Vagina (tissue), 2 donors: ENCODE measurements at regions not wholly inside any gene's neighbourhood (a gene's known extent, or its start where the extent isn't known, plus 50 kb on each side); places are given as distances from the start of the nearest gene placed in this dataset.

ENCODE experiments used
- DNase-seq, 2 donors: peaks; one replicate each; pipeline ENCODE4 v3.0.0-alpha.2; 2017; ENCODE audit errors: extremely low spot score in 2 of 2
- H3K27ac ChIP-seq: fragments of 200-600 bp; sonication (generic); one replicate; pipeline ENCODE4 v1.5.1; 2019
- H3K27me3 ChIP-seq: fragments of 200-600 bp; sonication (generic); one replicate; pipeline ENCODE4 v1.5.1; 2019
- H3K36me3 ChIP-seq, 2 donors: fragments of 200-600 bp; sonication (generic); one replicate each; pipeline ENCODE4 v1.5.1; 2017 to 2019
- H3K4me1 ChIP-seq: fragments of 200-600 bp; sonication (generic); one replicate; pipeline ENCODE4 v1.5.1; 2019
- H3K4me3 ChIP-seq, 2 donors: fragments of 200-600 bp; sonication (generic); 1 replicate in 1 of 2; 2 replicates in 1 of 2; pipeline ENCODE4 v1.5.1; 2016 to 2019
- H3K9me3 ChIP-seq: fragments of 200-600 bp; sonication (generic); one replicate; pipeline ENCODE4 v1.5.1; 2019
- CTCF ChIP-seq, 3 experiments: fragments of 450-650 bp in 2 of 3; fragments of 200-600 bp in 1 of 3; sonication (generic) in 1 of 3; IDR thresholded peaks; one replicate each; pipeline ENCODE4 v1.5.1; 2017 to 2019; ENCODE audit warnings: antibody characterized with exemption in 3 of 3, mild to moderate bottlenecking in 2 of 3, moderate library complexity in 2 of 3
- POLR2A ChIP-seq, 2 donors: fragments of 450-650 bp; IDR thresholded peaks; one replicate each; pipeline ENCODE4 v1.6.1; 2017; ENCODE audit warnings: antibody characterized with exemption in 2 of 2, mild to moderate bottlenecking in 2 of 2, moderate library complexity in 2 of 2
- POLR2AphosphoS5 ChIP-seq, 2 donors: sonication (generic); formaldehyde crosslinking; IDR thresholded peaks; one replicate each; pipeline ENCODE4 v1.9.0; 2017; ENCODE audit warnings: antibody characterized with exemption in 2 of 2, mild to moderate bottlenecking in 2 of 2, low read depth in 1 of 2; ENCODE audit not compliant: insufficient read depth in 1 of 2
- intact Hi-C: fragments of 100-400 bp; cut with DNase I; formaldehyde crosslinking; loops from one replicate; pipeline ENCODE4 v1.15.1; 2023

- Histone ChIP-seq H3K36me3 (no peaks in the 10 kb centered on the region), H3K4me1 (no peaks in the 10 kb centered on the region), H3K4me3 (no peak overlapping the region), H3K27ac (no peak overlapping the region), H3K27me3 (no peaks in the 10 kb centered on the region), H3K9me3 (no peaks in the 10 kb centered on the region)
- no peak for DNase-seq
- no peak for TF ChIP-seq POLR2A (IDR thresholded peaks at IDR 0.05)
- no peak for TF ChIP-seq POLR2AphosphoS5 (IDR thresholded peaks at IDR 0.05; ENCODE audit: insufficient read depth in 1 of 2, low read depth in 1 of 2)
- no peak for TF ChIP-seq CTCF (IDR thresholded peaks at IDR 0.05)
- intact Hi-C loops: no loop called here
Measured at GRCh38 chr4:24190761-24191695, 301.2 kb upstream of the PPARGC1A start.

DNA sequence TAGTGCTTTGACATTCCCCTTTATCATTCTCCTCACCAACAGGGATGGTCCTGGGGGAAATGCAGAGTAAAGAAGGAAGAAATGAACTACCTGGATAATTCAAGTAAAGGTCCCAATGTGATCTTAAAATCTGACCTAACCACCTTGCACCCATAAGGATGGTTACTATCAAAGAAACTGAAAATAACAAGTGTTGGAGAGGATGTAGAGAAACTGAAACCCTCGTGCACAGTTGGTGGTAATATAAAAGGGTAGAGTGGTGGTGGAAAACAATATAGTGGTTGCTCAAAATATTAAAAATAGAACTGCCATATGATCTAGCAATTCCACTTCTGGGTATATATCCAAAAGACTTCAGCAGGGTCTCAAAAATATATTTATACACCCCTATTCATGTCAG lies 298.6 kb upstream of the PPARGC1A start:
- Histone ChIP-seq H3K27me3 (no peaks in the 10 kb centered on the region), H3K27ac (no peak overlapping the region), H3K4me3 (no peak overlapping the region), H3K4me1 (no peaks in the 10 kb centered on the region), H3K9me3 (no peaks in the 10 kb centered on the region), H3K36me3 (no peaks in the 10 kb centered on the region)
- TF ChIP-seq POLR2AphosphoS5 (IDR thresholded peaks at IDR 0.05; ENCODE audit: insufficient read depth in 1 of 2, low read depth in 1 of 2): no peak
- TF ChIP-seq CTCF (IDR thresholded peaks at IDR 0.05): no peak
- no peak for TF ChIP-seq POLR2A (IDR thresholded peaks at IDR 0.05)
- DNase-seq: no peak
- intact Hi-C loops: no loop called here

- Histone ChIP-seq H3K4me1 (no peaks in the 10 kb centered on the region), H3K4me3 (no peak overlapping the region), H3K36me3 (no peaks in the 10 kb centered on the region), H3K27me3 (no peaks in the 10 kb centered on the region), H3K9me3 (no peaks in the 10 kb centered on the region), H3K27ac (no peak overlapping the region)
- DNase-seq: no peak
- intact Hi-C loops: no loop called here
- TF ChIP-seq CTCF (IDR thresholded peaks at IDR 0.05) (no peak), POLR2A (IDR thresholded peaks at IDR 0.05) (no peak), POLR2AphosphoS5 (IDR thresholded peaks at IDR 0.05; ENCODE audit: insufficient read depth in 1 of 2, low read depth in 1 of 2) (no peak)
Measured at GRCh38 chr4:24186466-24186865, 296.6 kb upstream of the PPARGC1A start.

GRCh38 chr4:24181005-24181404 lies 291.2 kb upstream of the PPARGC1A start:
- intact Hi-C loops: no loop called here
- H3K9me3 ChIP-seq: no peaks in the 10 kb centered on the region
- H3K27me3 ChIP-seq: no peaks in the 10 kb centered on the region
- no peak overlapping the region for H3K27ac ChIP-seq
- no peaks in the 10 kb centered on the region for H3K36me3 ChIP-seq
- no peak overlapping the region for H3K4me3 ChIP-seq
- DNase-seq: no peak
- no peaks in the 10 kb centered on the region for H3K4me1 ChIP-seq
- TF ChIP-seq CTCF (IDR thresholded peaks at IDR 0.05) (no peak), POLR2AphosphoS5 (IDR thresholded peaks at IDR 0.05; ENCODE audit: insufficient read depth in 1 of 2, low read depth in 1 of 2) (no peak), POLR2A (IDR thresholded peaks at IDR 0.05) (no peak)

DNA sequence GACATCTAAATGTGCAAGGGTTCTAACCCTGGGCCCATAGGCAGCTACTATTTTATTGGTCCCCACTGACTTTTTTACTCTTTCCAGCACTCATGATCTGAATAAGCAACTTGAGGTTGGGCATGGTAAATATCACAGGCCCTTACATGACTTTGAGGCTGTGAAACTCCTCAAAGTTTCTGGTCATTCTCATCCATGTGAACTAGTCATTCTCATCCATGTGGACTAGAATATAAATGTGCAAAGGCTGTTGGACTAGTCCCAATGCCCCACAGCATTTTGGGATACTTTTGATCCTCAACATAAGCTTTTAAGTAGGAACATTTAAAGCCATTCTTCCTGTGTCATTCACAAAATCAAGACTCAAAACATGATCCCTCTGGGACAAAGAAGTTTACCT lies 290.7 kb upstream of the PPARGC1A start:
- no peaks in the 10 kb centered on the region for H3K27me3 ChIP-seq
- no peak for TF ChIP-seq CTCF (IDR thresholded peaks at IDR 0.05)
- TF ChIP-seq POLR2AphosphoS5 (IDR thresholded peaks at IDR 0.05; ENCODE audit: insufficient read depth in 1 of 2, low read depth in 1 of 2): no peak
- no peak for TF ChIP-seq POLR2A (IDR thresholded peaks at IDR 0.05)
- no peaks in the 10 kb centered on the region for H3K36me3 ChIP-seq
- no peaks in the 10 kb centered on the region for H3K9me3 ChIP-seq
- no peaks in the 10 kb centered on the region for H3K4me1 ChIP-seq
- no peak overlapping the region for H3K4me3 ChIP-seq
- intact Hi-C loops: no loop called here
- DNase-seq: no peak
- no peak overlapping the region for H3K27ac ChIP-seq
